Anterior cingulate cortex (tissue), 58 donors: ENCODE measurements at regions not wholly inside any gene's neighbourhood (a gene's known extent, or its start where the extent isn't known, plus 50 kb on each side); places are given as distances from the start of the nearest gene placed in this dataset.

Source experiments
- DNase-seq, 58 donors: peaks; one replicate each; lab custom pipeline; 2025; lab: John Stamatoyannopoulos, UW

- DNase-seq = no peak
These were observed 106.9 kb downstream of the TBC1D30 start for GRCh38 chr12:64931321-64931720.

DNA sequence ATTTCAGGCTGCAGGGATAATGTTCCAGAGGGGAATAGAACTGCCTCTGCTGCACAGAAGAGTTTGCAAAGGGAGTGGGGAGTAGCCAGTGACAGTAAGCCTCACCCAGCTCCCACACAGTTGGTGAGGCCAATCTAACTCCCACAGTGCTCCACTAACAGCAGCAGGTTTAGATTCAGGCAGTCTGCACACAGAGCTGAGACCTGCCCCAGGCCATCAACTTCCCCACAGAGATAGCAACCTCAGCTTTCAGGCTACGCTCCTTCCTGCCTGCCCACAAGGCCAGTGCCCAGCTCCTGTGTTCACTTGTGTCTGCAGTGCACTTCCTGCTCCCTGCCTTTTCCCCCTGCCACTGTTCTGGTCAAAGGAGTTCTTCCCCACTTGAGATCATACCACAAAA, 107.5 kb downstream of the TBC1D30 start:
- no peak for DNase-seq

DNA sequence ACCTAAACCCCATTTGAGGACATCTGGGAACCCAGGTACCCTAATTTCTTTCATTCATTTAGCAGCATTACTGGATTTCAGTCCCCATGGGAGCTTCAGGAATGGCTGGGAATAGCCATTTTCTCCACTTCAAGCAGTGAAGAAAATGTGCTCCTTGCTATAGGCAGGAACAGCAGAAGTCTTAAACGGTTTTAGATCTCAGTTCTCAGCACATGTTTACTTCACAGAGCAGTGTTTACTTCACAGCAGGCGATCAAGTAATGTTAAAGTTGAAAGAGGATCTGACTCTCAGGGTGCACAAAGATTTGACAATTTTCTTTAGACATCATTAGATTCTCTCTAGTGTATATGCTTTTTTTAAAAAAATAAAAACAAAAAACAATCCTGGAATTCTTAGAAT, 109.3 kb downstream of the TBC1D30 start:
- no peak for DNase-seq

- DNase-seq = no peak
These were observed 113.0 kb downstream of the TBC1D30 start for GRCh38 chr12:64937452-64937851.

- no peak for DNase-seq
These were observed 113.7 kb downstream of the TBC1D30 start for GRCh38 chr12:64938179-64938578.

DNA sequence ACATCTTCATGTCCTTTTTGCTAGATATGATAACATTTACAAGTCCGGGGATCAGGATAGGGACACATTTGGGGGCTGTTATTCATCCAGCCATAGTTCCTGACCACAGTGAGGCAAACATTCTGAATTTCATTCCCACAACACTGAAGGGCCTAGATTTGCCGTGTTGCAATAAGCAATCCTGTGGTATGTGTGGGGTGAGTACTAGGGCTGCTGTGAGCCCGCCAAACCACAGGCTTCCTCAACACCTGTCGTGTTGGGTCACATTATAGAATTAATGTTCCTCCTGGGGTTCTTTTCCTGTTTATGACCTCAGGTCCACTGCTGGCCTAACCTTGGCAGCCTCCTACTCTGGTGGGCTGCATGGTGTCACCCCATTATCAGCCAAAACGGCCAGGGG, 119.2 kb downstream of the TBC1D30 start:
- DNase-seq = no peak

DNA sequence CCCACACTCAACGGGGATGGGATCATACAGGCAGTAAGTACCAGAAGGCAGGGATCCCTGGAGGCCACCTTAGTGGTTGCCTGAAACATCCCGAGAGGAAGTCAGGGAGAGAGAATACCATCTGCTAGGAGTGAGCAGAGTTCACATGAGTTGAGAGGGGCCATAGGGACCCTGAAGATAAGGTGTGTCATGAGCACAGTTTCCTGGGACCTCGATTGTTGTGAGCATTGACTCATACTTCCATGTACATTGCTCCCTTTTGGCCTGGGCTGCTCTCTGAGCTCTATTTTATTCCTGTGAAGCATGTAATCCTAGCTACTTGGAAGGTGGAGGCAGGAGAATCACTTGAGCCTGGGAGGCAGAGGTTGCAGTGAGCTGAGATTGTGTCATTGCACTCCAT, 120.5 kb downstream of the TBC1D30 start:
- no peak for DNase-seq

DNA sequence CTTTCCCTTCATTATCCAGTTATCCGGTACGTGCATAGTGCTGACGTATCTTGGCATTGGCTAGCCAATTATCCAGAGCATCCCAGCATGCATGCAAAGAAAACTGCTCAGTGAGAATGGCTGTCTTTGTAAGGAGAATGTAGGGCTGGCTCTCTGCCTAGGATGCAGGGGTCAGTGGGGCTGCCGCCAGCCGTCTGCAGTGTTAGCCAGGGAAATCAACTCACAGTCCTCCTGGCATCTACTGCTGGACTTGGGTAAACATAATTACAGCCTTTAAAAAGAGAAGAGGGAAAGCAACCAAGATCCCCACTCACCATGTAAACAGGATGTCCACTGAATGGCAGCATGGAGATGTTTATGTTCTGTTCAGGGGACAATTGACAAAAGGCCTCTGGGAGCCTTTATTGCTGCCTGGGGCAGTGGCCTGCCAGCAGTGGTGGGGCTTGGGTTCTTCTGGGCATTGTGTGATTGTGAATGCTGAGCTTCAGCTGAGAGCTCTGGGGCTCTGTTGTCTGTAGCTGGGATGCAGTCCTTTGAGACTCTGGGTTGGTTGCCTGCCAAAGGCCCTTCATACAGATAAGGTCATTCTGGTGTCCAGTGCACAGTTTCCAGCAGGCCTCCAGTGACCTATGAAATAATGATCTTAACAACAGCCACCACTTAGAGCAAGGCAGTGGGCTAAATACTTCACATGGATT, 121.8 kb downstream of the TBC1D30 start:
- DNase-seq = peak in 57 of 58 donors; percentile 31 to 99 (median 87)

GRCh38 chr12:64950711-64951298, 126.4 kb downstream of the TBC1D30 start:
- no peak for DNase-seq

DNA sequence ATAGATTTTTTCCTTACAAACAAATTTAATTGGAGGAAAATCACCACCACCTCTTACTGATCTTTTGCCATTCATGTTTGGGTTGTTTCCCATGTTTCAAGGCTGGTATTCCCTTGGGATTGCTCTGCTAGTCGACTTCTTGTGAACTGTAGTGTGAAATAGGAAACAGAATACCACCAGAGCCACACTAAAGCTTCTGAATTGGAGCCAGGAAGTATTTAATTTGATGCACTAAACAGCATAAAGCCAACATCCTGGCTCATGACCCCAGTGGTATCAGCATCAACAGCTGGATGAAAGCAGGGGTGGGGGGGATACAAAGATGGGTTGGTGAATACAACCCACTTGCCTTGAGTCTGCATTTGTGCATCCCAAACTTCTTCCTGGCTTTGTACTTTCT, 127.5 kb downstream of the TBC1D30 start:
- no peak for DNase-seq

GRCh38 chr12:64955746-64956145, 131.3 kb downstream of the TBC1D30 start:
- no peak for DNase-seq

- no peak for DNase-seq
These were observed 141.5 kb downstream of the TBC1D30 start for GRCh38 chr12:64965920-64966319.

DNA sequence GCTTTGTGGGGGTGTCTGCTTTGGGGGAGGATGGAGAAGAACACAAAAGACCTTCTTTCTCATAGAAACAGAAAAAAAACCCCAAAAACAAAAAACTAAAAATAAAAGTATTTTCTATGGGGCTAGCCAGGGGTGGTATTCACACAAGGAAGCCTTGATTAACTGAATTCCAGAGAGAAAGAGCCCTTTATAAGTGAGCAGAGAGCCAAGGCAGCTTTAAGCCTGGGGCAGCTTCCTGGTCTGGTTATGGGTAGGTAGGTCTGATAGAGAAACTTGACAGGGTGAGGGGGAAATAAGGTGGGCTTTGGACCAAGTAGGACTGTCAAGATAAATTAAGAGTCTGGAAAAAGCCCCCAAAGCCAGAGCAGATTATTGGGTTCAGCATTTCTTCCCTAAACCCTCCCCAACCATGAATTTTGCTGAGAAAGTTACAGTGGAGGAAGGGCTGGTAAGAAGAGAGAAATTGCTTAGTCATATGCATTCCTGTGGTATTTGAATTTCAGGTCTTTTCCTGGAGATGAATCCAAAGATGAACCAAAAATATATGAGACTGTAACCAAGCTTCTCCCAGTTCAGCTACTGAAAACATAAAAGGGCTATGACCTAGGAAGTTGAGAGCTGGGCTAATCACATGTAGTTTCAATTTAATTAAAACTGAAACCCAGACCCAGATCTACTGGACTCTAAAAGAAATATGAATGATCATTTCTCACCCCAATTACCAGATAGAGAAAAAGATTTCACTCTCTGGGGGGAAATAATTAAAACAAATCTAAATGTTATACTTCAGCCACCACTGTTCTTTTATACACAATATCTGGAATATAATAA, 144.8 kb downstream of the TBC1D30 start:
- no peak for DNase-seq

- no peak for DNase-seq
These were observed 145.0 kb downstream of the WIF1 start for GRCh38 chr12:64976131-64976530.

DNA sequence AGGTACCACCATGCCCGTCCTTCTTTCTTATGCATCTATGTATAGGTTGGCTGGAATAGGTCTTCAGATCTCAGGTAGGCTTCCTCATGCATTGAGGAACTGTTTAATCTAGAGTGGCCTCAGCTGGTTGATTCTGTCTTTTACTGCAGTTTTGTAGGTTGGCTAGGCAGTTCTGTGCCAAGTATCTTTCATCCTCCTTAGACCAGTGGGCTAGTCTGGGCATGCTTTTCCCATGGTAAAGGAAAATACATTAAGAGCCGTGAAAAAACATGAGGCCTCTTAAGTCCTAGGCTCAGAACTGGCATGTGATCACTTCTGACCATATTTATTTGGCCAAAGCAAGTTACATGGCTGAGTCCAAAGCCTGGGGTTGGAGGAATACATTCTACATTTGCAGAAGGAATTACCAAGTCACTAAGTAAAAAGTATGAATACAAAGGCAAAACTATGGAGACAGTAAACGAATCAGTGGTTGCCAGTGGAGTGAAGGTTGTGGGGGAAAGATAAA, 137.3 kb downstream of the WIF1 start:
- DNase-seq = no peak

GRCh38 chr12:64991121-64991611, 129.9 kb downstream of the WIF1 start:
- DNase-seq = peak in 19 of 58 donors; percentile 3 to 75 (median 26)

- DNase-seq = peak in 2 of 58 donors; percentile 13 to 30
These were observed 129.0 kb downstream of the WIF1 start for GRCh38 chr12:64992116-64992515.

GRCh38 chr12:64992641-64993040, 128.5 kb downstream of the WIF1 start:
- DNase-seq = no peak

DNA sequence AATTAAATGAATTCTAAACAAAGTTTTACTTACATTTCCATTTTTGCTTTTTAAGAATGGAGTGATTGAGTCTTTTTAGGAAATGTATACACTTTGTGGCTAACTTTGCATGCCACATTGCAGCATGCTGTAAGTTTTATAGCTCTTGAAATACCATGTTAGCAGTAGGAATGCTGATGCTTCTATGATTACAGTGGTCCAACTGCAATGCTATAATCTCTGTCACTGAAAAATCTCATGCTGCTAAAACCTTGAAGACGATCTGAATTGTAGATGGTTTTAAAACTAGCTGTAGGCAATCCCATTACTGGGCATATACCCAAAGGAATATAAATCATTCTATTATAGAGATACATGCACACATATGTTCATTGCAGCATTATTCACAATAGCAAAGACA, 127.6 kb downstream of the WIF1 start:
- DNase-seq = no peak

DNA sequence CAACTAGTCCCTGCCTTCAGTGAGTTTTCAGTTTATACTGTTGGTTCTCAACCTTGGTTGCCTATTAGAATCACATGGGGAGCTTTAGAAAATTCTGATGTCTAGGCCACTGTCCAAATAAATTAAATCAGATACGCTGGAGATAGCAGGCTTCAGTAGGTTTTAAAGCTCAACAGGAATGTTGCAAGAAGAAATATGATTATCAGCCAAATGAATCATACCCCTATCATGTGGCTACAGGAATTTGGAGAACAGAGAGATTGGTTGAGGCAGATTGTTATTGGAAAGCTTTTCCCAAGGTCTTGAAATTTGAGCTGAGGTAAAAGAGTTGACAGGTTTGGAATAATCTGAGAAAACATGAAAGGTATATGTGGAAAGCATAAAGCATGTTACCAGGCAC, 125.3 kb downstream of the WIF1 start:
- DNase-seq = no peak

GRCh38 chr12:64997858-64998257, 123.2 kb downstream of the WIF1 start:
- no peak for DNase-seq
